GM12873 (cell line): ENCODE measurements at regions not wholly inside any gene's neighbourhood (a gene's known extent, or its start where the extent isn't known, plus 50 kb on each side); places are given as distances from the start of the nearest gene placed in this dataset.

ENCODE experiments used
- TF ChIP-seq, protein P1 (sequence below): IDR thresholded peaks from 2 replicates; pipeline ENCODE4 v1.5.1; 2012; ENCODE audit warnings: low read depth, mild to moderate bottlenecking, moderate library complexity, low read length, control low read depth; ENCODE audit not compliant: insufficient read depth; ENCODE audit errors: missing control alignments

DNA sequence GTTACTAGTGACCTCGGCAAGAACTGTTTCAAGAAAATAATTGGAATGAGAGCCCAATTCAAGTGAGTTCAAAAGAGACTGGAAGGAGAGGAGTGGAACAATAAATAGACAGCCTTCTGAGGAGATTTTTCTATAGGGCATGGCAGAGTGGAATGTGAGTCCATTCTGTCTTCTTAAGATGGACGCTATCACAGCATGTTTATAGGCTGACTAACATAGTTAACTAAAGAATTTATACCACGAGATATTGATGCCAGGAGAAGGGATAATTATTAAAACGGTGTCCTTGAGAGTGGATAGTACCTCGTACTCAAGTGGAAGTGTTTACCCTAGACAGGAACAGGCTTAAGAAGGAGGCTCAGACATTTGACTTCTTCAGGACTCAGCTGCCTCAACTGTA is 143.5 kb upstream of the RBBP8 start:
- TF ChIP-seq, protein P1, sequence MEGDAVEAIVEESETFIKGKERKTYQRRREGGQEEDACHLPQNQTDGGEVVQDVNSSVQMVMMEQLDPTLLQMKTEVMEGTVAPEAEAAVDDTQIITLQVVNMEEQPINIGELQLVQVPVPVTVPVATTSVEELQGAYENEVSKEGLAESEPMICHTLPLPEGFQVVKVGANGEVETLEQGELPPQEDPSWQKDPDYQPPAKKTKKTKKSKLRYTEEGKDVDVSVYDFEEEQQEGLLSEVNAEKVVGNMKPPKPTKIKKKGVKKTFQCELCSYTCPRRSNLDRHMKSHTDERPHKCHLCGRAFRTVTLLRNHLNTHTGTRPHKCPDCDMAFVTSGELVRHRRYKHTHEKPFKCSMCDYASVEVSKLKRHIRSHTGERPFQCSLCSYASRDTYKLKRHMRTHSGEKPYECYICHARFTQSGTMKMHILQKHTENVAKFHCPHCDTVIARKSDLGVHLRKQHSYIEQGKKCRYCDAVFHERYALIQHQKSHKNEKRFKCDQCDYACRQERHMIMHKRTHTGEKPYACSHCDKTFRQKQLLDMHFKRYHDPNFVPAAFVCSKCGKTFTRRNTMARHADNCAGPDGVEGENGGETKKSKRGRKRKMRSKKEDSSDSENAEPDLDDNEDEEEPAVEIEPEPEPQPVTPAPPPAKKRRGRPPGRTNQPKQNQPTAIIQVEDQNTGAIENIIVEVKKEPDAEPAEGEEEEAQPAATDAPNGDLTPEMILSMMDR, result no peak

DNA sequence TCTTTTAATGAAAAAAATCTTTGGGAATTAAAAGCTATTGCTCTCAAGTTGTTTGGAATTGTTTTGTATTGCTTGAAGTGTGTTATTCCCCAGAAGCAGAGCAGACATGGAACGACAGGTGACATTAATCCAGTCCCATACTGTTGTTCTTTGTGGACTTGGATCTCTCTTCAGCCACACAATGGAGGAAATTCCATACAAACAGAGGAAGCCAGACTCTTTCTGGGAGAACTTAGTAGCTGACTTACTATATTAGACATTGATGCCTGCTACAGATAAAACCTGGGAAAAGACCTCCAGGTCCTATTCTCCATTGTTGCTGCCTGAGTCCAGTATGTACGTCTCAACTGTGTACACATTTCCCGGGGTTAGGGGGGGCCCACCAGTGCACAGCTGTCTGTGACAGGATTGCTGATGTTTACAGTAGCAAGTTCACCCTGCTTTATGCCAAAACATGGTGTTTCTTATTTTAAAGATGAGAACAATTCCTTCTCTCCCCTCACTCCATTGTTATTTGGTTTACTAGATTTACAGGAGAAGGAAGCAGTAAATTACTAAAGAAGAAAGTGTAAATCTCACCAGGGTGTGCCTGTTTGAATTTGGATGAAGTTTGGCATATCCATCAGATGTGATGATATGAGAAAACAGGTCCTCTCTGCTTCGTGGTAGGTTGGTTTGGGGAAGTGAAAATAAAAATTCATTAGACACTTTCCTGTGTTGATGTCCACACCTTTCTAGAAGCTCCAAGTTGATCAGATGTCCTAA is 142.4 kb upstream of the RBBP8 start:
- TF ChIP-seq, protein P1, result no peak

DNA sequence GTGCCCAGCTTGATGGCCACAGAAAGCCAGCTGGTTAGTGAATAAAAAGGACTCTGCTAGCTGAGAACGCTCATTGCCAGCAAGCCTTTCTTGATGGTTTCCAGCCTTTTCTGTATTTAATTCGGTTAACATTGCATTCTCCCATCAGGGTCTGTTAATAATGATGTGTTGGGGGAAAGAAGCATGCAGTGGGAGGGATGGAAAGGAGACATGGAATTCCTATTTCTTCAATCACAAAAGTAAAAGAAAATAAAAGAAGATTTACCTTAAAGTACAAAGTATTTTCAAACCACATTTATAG is 141.9 kb upstream of the RBBP8 start:
- TF ChIP-seq, protein P1, result no peak

DNA sequence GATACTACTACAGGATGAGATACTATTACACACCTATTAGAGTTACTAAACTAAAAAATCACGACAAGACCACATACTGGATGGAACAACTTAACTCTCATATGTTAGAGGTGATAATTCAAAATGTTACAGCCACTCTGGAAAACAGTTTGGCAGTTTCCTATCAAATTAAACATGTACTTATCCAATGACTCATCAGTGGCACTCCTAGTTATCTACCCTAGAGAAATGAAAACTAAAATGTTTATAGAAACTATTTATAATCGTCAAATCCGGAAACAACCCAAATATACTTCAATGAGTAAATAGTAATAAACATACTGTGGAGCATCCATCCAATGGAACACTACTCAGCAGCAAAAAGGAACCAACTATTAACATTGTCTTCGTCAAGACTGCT is 137.0 kb upstream of the RBBP8 start:
- TF ChIP-seq, protein P1, result no peak

DNA sequence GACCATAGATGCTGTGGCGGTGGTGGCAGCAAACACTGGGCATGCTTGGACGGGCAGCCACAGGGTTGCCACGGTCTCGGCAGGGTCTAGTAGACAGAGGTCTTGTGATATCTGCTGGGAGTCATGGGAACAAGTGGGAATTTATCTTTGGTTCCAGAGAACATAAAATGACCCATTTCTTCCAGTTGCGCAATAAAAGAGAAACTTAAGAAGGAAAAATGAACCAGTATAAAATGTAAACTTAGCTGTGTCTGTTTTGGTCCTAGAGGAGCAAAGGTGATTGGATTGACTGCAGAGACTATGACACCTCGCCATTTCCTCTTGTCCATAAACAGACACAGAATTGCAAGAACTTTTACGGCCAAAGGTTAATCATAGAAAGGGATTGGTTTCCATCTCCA is 132.6 kb upstream of the RBBP8 start:
- TF ChIP-seq, protein P1, result no peak

DNA sequence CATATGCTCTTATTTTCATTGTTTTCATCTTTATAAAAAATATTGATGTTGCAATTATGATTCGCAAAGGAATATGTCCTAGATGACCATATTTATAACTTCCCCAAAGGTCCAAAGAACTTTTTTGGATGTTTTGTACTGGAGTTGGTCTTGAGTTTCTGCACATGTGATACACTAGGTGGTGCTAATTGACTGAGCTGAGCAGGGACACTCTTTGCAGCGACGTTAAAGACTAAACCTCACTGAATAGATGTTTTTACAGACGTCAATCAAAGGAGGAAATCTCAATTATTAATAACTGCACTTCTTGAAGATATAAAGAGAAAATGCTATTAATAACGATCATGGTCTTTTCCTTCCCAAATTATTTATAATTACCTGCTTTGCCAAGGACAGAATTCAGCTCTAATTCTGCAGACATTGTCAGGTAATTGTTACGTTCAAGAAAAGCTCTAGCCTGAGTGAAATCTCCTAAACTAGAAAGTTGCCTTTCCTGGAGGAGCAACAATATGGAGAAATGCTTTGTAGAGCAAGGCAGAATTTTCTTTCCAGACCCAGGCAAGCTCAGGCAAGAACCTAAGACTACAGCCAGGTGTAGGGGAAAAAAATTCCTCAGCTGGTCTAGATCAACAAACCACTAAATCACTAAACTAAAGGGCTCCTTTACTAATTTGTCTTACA is 119.3 kb upstream of the RBBP8 start:
- TF ChIP-seq, protein P1, result peak; percentile 62

DNA sequence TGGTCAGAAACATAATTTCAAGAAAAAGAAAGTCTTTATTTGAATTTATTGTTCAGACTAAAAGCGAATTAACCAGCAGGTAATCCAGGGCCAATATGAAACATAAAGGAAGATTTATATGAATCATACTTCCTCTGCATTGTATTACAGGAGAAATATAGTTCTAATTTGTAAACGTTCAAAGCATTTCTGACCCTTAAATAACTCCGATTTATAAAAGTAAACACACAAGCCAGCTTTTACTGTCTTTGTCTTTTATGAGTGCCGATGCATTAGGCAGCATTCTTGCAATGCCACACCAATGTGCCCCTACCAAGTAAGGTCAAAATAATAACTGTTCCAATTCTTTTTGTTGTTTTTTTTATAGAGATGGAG is 118.8 kb upstream of the RBBP8 start:
- TF ChIP-seq, protein P1, result no peak
